H1 (cell line): ENCODE measurements at regions not wholly inside any gene's neighbourhood (a gene's known extent, or its start where the extent isn't known, plus 50 kb on each side); places are given as distances from the start of the nearest gene placed in this dataset.

ENCODE experiments used
- CEBPB ChIP-seq: IDR thresholded peaks from 2 replicates; pipeline ENCODE4 v1.6.1; 2012; ENCODE audit warnings: low read depth, low read length
- KDM5A ChIP-seq: fragments of 200-600 bp; IDR thresholded peaks from 2 replicates; pipeline ENCODE4 v1.7.1; 2012; ENCODE audit warnings: mild to moderate bottlenecking, low read length, inconsistent platforms, mixed read lengths
- RNF2 ChIP-seq: fragments of 200-900, 300-1000 bp; sonication (generic); IDR thresholded peaks from 2 replicates; pipeline ENCODE4 v1.7.1; 2016; ENCODE audit warnings: borderline replicate concordance, low read depth, mild to moderate bottlenecking, antibody characterized with exemption, low read length; ENCODE audit not compliant: poor library complexity, severe bottlenecking; ENCODE audit errors: missing control alignments

DNA sequence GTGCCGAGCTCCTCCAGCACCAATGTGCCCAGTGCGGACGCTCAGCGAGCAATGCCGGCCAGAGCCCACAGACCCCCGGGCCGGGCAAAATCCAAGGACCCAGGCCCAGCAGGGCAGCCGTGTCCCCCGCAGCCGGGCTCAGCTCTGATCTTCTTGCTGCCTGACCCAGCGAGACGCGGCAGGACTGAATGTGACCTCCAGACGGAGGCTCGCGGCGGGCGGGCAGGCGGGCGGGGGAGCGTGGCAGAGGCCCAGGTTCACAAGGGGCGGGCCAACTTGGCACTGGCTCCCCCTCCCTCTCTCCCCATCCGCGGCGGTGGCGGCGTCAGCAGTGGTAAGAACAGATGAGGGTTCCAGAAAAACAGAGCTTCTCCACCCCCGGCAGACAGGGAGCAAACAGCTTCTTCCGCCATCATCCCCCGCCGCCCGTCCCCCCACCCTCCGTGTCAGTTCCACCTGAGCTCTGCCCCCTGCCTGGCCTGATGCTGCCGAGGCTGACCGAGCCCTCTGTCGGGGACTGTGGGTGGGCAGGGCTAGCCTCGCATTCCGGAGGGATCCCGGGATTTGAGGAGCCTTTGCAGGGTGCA lies 94.3 kb downstream of the RFLNA start (continued):
- TF ChIP-seq RNF2 (no peak), CEBPB (no peak), KDM5A (no peak)
